ENCODE measurements at regions not wholly inside any gene's neighbourhood (a gene's known extent, or its start where the extent isn't known, plus 50 kb on each side); places are given as distances from the start of the nearest gene placed in this dataset.

GRCh38 chr1:56113679-56114078 is 465.7 kb downstream of the PLPP3 start (continued):
- TF ChIP-seq SIN3A (conservative IDR thresholded peaks at IDR 0.05 in 1 of 2, IDR thresholded peaks at IDR 0.05 in 1 of 2; ENCODE audit: low read depth in 1 of 2, low read length in 2 of 2), result no peak
- no peak for TF ChIP-seq RFX5 (IDR thresholded peaks at IDR 0.05; ENCODE audit: borderline replicate concordance, low read depth, low read length)

DNA sequence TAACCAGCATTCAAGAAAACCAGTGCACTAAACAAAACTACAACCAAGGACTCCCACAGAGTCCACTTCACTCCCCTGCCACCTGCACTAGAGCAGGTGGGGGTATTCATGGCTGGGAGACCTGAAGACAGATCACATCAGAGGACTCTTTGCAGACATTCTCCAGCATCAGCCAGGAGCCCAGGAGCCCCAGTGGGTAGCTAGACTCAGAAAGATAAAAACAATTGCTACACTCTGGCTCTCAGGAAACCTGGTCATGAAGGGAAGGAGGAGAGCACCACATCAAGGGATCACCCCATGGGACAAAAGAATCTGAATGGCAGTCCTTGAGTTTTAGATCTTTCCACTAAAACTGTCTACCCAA is 472.1 kb downstream of the PLPP3 start:
- Histone ChIP-seq H2BK12ac (ENCODE audit: low read depth, low read length) (no peak overlapping the region), H3K9me3 (ENCODE audit: insufficient read depth in 2 of 2, low read depth in 1 of 2, low read length in 1 of 2) (peaks cover 4 to 6% of the 10 kb centered on the region in 2 experiments; a peak in 3 of 4 replicates), H4K5ac (ENCODE audit: insufficient read length, low read depth, low read length) (no peak overlapping the region), H3K27ac (ENCODE audit: low read depth, low read length) (no peak overlapping the region), H2BK120ac (replicated peaks; ENCODE audit: low read depth, low read length) (no peak overlapping the region), H3K79me2 (ENCODE audit: control insufficient read depth in 1 of 2, insufficient read depth in 2 of 2, low read length in 2 of 2) (no peaks in the 10 kb centered on the region), H3K4me3 (ENCODE audit: extremely low read depth in 1 of 4, insufficient read depth in 2 of 4, low read depth in 3 of 4, low read length in 4 of 4) (no peak overlapping the region), H3K23me2 (ENCODE audit: low read depth, low read length) (no peaks in the 10 kb centered on the region), H3K23ac (ENCODE audit: insufficient read length) (no peak overlapping the region), H2BK20ac (ENCODE audit: low read length) (no peak overlapping the region), H3K18ac (ENCODE audit: extremely low read depth, low read length) (no peak overlapping the region), H3K9ac (replicated peaks in 1 of 4; ENCODE audit: extremely low read depth in 1 of 4, low read depth in 3 of 4, low read length in 3 of 4) (no peak overlapping the region), H3K36me3 (ENCODE audit: control insufficient read depth in 2 of 4, insufficient read depth in 4 of 4, low read length in 3 of 4) (no peaks in the 10 kb centered on the region; a peak in 1 of 8 replicates), H3K4me1 (replicated peaks in 1 of 4; ENCODE audit: control insufficient read depth in 3 of 4, insufficient read depth in 4 of 4, low read length in 3 of 4) (no peaks in the 10 kb centered on the region), H4K8ac (ENCODE audit: extremely low read depth, insufficient read depth, low read length) (no peak overlapping the region), H2BK15ac (ENCODE audit: low read length) (no peak overlapping the region), H3K56ac (replicated peaks; ENCODE audit: insufficient read length, low read depth, low read length) (no peak overlapping the region), H3K27me3 (replicated peaks in 1 of 4; ENCODE audit: control insufficient read depth in 3 of 4, extremely low read depth in 1 of 4, insufficient read depth in 3 of 4, low read length in 3 of 4) (no peaks in the 10 kb centered on the region), H2AFZ (ENCODE audit: low read length) (no peak overlapping the region), H3K4me2 (ENCODE audit: insufficient read depth in 1 of 2, low read depth in 2 of 2, low read length in 2 of 2) (no peak overlapping the region), H4K20me1 (replicated peaks in 1 of 2; ENCODE audit: control insufficient read depth in 1 of 2, insufficient read depth in 2 of 2, low read length in 2 of 2) (no peaks in the 10 kb centered on the region), H2AK5ac (ENCODE audit: low read depth, low read length) (no peak overlapping the region), H2BK5ac (ENCODE audit: low read depth, low read length) (no peak overlapping the region), H3K79me1 (ENCODE audit: low read depth, low read length) (no peaks in the 10 kb centered on the region), H3K4ac (replicated peaks; ENCODE audit: insufficient read length, low read depth, low read length) (no peak overlapping the region), H3K14ac (ENCODE audit: insufficient read length) (no peak overlapping the region), H4K91ac (replicated peaks; ENCODE audit: insufficient read length, low read length) (no peak overlapping the region)
- TF ChIP-seq HDAC6 (IDR thresholded peaks at IDR 0.05; ENCODE audit: low read depth, low read length) (no peak), ASH2L (IDR thresholded peaks at IDR 0.05; ENCODE audit: low read length) (no peak), RFX5 (IDR thresholded peaks at IDR 0.05; ENCODE audit: borderline replicate concordance, low read depth, low read length) (no peak), CHD2 (IDR thresholded peaks at IDR 0.05; ENCODE audit: low read length) (no peak), KDM5A (IDR thresholded peaks at IDR 0.05; ENCODE audit: low read length) (no peak), ATF3 (IDR thresholded peaks at IDR 0.05; ENCODE audit: insufficient read depth, low read depth, low read length) (no peak), JUN (IDR thresholded peaks at IDR 0.05; ENCODE audit: low read depth, low read length) (no peak), SRF (IDR thresholded peaks at IDR 0.05; ENCODE audit: low read depth, low read length) (no peak), POLR2A (IDR thresholded peaks at IDR 0.05; ENCODE audit: control extremely low read depth in 1 of 2, low read depth in 2 of 2, low read length in 2 of 2) (no peak), GABPA (IDR thresholded peaks at IDR 0.05; ENCODE audit: borderline replicate concordance, insufficient read depth, low read length) (no peak), SIN3A (conservative IDR thresholded peaks at IDR 0.05 in 1 of 2, IDR thresholded peaks at IDR 0.05 in 1 of 2; ENCODE audit: low read depth in 1 of 2, low read length in 2 of 2) (no peak), CTBP2 (IDR thresholded peaks at IDR 0.05; ENCODE audit: borderline replicate concordance, insufficient read depth, insufficient read length, low read length) (no peak), SP2 (IDR thresholded peaks at IDR 0.05; ENCODE audit: low read length) (no peak)
- CTCF ChIA-PET (ENCODE audit: partially characterized antibody), result no interaction called here
- DNase-seq (ENCODE audit: low read depth in 1 of 2, low spot score in 2 of 2) (no peak), FAIRE-seq (no peak)
- POLR2A ChIA-PET (ENCODE audit: partially characterized antibody), result no interaction called here
